ENCODE measurements at regions not wholly inside any gene's neighbourhood (a gene's known extent, or its start where the extent isn't known, plus 50 kb on each side); places are given as distances from the start of the nearest gene placed in this dataset.

DNA sequence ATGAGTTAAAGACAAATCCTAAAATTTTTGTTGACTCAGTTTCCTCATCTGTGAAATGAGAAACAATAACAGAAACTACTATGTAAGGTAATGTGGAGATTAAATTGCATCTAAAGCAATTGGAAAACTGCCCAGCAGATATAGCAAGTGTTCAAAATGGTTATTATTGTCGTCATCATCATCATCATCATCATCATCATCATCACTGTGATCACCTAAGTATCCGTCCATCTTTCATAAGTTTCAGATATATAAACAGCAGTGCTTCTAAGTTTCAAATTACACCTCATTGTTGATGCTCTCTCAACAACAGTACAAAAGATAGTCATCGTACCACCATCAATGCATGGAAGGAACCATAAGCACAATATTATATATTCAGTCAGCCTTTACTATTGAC, 379.9 kb downstream of the PDGFC start:
- no peak for DNase-seq

DNA sequence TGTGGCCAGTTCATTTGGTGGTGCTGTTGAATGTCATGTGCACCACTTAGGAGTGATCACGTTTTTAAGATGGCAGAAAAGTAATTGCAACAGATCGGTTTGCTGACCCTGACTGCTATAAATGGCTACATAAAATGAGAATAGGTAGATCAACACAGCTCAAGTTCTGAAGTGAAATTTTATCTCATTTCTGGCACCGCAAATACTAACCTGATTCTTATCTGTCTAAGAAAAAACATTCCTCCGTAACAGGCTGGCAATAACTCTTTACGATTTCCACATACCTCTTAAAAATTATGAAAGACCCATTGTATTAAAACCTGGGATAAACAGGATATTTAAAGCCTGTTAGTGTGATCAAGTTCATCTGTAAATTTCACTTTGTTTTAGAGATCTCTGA, 387.5 kb downstream of the PDGFC start:
- DNase-seq, result no peak

DNA sequence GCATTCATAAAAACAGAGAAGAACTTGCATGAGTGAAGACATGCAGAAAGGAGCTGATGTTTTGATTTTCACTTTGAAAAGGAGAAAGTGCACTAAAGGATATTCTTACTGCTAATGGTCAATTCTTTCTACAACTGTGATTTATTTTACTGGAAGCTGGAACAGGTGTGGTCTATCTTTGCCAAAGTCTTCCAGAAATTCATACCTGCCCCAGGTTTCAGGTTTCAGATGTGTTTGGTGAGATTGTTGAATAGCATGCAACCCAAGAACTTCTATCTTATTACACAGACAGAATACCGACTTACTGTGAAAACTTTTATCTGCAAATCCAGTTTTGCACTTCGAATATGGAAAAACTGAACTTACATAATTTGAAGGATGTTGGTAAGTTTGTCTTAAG, 388.3 kb downstream of the PDGFC start:
- DNase-seq, result no peak

DNA sequence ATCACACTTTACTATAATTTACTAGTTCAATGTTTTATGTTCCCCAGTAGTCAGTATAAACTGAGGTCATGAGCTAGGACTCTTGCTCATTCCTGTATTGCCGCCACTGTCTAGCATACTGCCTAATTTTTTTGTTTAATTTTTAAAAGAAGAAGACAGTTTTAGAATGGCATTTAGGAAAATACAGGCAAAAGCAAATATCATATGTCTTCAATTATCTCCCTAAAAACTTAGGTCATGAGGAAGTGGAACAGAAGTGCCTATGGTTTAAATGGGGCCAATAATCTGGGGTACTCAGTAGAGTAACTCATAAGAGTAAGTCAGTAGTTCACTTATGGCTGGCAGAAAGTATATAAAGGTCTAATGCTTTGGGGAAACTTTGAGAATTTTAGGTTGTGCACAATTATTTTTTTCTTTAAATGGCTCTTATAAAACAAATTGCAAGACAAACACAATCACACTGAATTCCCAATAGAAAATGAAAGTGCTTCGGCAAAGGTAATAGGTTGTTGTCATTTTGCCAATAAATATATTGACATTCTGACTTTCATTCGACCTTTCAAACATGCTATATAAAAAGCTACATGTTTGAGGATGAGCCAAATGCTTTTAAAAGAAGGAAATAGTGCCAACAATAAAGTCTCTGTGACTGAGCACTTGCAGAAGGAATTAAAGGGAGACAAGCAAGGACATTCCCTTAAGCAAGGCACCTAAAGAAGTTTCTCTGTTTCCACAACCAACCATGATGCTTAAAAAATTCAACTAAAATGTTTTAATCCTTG, 390.1 kb downstream of the PDGFC start:
- no peak for DNase-seq

DNA sequence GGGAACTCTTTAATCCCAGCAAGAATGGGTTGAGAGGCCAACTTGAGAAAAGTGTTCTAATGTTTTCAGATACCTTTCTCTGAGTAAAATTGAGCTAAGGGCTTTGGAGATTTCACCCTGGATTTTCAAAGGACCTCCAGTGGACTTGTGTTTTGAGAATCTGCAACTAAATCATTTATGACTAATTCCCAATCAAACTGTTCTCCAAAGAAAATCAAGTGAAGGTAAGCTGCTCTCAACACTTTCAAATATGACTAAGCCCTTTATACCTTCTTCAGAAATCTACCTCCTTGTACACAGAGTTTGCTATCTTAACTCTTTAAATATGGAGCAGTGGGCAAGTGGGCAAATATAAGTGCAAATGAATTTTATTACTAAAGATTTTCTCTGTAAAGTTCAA, 392.9 kb downstream of the PDGFC start:
- DNase-seq, result no peak

DNA sequence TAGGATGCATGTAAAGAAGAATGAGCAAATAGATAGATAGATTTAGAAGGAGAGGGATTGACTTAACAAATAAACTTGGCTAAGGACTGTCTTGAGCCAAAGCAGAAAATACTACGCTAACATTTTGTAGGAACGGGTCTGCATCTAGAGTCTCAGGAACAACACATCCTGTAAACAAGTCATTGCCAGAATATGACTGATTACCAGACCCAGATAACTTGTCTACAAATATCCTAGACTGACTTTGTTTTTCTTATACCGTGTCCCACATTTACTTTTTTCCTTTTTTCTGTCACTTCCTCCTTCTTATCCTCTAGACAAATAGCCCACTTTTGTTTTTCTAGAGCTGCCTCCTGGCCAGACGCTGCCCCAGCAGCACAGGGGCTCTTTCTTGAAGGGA, 393.6 kb downstream of the PDGFC start:
- DNase-seq, result no peak

DNA sequence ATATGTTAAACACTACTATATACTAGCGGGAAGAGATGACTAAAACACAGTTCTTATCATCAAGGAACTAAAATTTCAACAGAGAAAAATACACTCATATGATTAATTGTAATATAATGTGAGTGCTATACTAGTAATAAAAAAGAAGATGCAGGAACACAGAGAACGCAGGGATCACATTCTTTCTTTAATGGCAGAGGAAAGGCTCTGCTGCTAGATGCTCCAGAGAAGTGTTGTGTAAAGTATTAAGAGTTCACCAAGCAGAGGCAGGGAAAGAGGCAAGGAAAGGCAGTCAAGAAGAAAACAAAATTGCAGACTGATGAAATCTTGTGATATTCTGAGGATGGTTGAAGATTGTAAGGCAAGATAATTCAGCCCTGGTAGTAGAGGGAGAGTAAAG, 394.7 kb downstream of the PDGFC start:
- DNase-seq, result no peak

DNA sequence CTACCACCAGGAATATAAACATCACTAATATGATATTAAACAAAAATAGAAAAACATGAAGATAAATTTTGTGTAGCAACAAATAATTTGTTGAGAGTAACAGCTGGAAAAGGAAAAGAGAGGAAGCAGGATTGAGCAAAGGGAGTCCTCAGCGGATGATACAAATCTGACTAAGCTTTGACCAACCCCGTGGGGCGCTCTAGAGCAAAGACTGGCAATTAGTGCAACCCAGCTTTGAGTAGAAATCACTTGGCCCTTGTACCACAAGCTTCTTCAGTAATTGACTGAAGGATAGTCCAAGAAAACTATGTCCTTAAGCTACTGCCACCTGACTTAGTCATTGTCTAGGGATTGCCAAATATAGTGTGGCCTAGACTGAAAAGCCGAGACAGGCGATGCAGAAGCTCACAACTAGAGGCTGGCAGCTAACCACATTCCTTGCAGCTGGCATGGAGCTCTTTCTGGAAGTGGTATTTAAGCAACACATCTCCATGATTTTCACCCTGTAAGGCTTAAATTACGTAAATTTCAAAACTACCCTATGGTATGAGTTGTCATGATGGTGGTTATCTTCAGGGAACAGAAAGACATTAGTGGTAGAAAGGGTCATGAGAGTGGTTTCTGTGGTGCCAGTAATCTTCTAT, 396.0 kb downstream of the PDGFC start:
- no peak for DNase-seq

DNA sequence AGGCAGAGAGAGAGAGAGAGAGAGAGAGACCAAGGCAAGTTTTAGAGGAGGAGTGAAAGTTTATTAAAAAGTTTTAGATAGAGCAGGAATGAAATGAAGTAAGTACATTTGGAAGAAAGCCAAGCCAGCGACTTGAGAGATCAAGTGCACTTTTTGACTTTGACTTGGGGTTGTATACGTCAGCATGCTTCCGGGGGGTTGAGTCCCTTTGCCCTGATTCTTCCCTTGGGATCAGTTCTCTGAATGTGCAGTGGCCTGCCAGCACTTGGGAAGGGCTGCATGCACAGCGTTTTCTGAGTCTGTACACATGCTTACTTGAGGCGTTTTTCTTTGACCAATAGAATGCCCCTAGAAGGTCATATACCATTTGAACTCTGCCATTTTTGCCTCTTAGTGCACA, 400.5 kb downstream of the PDGFC start:
- no peak for DNase-seq

DNA sequence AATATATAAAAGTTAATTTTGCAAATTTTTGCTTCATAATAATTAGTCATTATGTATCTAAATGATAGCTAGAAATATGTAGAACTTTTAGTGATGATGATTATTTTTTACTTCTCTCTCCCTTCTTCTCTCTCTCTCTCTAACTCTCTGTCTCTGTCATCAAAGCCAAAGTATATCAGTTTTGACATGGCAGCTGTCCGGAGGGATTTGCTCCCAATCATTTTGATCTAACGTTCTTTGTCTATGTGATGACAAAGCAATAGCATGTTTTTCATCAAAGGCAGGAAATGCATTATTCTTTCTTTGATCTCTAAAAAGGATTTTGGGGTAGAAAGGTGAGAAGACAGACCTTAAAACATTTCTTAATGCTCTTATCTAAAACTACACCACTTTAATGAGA, 402.1 kb downstream of the PDGFC start:
- no peak for DNase-seq

DNA sequence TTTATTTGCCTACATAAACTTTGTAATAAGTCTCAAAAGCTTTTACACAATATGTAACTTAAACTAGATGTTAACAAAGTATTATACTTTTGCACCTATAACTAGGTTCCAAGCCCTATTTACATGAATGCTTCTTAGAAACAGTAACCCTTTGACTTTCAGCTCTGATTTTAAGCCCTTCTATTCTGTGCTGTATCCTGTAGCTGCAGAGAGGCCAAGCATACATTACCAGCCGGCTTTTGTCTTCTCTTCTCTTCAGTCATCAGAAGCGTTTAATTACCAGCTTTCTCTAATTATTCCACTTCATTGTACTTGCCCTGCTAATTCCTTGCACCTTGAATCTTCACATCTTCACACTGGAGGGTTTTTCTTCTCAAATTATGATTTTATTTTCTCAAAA, 403.1 kb downstream of the PDGFC start:
- no peak for DNase-seq

DNA sequence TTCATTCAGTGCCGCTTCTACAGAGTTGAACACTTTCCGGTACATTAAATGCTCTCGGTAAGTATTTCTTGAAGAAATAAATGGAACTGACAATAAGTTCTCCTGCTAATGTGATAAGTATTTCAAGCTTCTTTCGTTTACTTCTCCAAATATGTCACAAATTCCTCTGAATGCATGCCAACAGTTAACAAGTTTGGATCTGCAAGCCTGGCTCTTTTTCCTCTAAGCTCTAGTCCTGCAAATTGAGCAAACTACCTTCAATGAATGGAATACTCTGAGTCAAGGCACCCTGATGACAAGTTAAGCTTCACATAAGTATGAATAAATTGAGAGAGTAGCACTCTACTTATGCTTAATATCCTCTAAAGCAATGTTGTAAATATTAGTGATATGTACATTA, 403.6 kb downstream of the PDGFC start:
- no peak for DNase-seq

DNA sequence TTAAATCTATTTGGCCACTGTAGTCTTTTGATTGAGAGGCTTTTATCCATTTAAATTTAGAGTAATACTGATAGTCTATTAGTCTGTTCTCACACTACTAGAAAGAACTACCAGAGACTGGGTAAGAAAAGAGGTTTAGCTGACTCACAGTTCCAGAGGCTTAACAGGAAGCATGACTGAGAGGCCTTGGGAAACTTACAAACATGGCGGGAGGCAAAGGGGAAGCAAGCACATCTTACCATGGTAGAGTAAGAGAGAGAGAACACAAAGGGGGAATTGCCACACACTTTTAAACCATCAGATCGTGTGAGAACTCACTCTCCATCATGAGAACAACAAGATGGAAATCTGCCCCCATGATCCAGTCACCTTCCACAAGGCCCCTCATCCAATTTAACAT, 410.9 kb downstream of the PDGFC start:
- DNase-seq, result no peak

DNA sequence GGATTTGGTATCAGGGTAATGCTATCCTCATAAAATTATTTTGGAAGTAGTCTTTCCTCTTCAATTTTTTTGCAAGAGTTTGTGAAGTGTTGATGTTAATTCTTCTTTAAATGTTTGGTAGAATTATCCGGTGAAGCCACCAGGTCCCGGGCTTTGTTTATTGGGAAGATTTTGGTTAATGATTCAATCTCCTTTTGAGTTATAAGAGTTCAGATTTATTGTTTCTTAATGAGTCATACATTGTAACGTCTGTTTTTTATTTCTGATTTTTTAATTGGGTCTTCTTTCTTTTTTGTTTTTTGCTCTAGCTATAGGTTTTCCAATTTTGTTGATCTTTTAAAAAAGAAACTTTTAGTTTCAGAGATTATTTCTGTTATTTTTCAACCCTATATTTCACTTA, 412.3 kb downstream of the PDGFC start:
- DNase-seq, result no peak

DNA sequence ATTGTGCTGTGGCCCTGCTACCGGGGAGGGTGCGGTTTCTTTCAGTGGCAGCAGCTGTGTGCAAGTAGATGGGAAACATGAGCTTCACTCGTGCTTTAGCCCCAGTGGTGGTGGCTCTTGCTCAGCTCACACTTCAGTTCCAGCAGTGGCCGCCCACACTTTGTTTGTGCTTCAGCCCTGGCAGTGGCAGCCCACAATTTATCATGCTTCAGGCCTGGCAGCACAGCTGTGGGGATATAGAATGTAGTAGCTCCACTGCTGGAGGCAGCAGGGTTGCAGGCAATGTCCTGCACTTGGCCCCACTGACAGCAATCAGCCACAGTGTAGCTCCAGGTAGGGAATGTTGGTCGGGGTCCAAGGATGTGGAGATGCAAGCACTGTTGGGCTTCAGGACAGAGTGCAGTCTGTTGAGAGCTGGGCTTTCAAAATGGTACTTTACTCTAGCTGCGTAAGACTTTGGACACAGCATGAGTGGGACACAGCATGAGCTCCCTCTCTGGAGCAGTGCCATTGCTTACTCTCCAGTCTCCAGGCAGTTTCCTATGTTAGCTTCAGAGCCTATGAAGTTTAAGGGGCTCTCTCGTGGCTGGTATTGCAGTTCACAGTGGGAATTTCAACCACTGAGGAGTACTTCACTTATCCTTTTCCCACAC, 413.1 kb downstream of the PDGFC start:
- DNase-seq, result no peak

DNA sequence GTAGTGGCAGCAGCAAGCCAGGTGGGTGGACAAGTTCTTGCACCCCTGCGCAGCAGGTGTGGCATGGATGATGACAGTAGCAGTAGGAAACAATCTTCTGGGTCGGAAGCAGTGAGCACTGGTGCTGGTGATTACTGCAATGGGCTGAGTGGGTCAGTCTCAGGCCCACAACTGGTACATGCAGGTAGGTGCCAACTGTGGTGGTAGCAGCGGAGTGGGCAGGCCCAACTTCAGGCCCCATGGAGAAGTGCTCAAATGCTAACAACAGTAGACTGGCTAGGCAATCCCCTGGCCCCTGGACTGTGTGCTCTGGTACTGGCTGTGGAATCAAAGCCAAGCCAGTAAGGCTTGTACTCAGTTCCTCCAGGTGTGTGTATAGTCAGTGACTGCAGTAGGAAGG, 413.7 kb downstream of the PDGFC start:
- DNase-seq, result no peak

DNA sequence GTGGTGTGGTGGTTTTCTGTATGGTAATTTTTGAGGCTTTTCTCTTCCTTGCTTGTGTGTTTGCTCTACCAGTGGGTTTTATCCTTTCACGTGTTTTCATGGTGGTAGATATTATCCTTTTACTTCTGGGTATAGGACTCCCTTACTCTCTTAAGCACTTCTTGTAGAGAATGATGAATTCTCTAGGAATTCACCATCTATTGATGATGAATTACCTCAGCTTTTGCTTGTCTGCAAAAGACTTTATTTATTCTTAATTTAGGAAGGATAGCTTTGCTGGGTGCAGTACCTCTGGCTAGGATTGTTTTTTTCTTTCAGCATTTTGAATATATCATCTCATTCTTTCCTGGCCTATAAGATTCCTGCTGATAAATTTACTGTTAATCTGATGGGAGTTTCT, 415.3 kb downstream of the PDGFC start:
- DNase-seq, result no peak

DNA sequence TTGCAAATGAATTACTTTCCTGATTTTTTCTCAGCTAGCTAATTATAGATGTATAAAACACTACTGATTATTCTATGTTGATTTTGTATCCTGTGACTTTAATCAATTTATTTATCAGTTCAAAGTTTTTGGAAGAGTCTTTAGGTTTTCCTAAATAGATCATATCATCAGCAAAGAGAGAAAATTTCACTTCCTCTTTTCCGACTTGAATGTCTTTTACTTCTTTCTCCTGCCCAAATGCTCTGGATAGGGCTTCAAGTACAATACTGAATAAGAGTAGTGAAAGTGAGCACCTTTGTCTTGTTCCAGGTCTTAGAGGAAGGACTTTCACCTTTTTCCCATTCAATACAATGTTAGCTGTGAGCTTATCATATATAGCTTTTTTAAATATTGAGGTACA, 417.9 kb downstream of the PDGFC start:
- no peak for DNase-seq

DNA sequence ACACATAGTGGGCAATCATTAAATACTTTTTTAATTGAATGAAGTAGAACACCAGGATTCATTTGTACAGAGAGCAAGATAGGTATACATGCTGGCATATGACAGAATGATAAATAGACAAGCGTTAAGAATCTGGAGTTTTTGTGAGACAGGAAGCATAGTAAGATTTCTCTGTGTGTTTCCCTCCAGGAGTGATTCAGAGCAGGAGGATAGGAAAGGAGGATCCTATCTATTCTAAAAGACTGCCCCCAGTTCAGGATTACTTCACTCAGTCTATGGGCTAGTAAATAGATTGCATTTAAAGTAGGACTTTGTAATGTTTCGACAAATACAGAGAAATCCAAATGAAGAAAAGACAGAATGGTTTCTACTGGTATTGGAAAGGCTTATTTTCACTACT, 423.7 kb downstream of the PDGFC start:
- no peak for DNase-seq

DNA sequence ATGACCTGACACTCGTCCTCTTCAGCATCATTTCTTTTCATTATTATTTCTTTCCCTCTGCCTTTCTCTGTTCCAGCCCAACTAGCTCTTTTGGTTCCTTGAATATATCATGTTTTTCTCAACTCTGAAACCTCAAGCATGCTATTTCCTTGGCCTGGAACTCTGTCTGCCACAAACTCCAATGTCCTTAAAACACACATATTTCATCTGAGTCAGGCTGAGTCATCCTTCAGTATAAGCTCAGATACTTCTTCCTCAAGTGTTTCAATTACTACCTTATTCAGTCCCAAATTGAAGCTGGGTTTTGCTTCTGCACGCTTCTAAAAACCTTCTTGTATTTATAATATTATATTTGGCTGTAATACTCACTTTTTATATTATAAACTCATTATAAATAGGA, 424.2 kb downstream of the PDGFC start:
- DNase-seq, result no peak

DNA sequence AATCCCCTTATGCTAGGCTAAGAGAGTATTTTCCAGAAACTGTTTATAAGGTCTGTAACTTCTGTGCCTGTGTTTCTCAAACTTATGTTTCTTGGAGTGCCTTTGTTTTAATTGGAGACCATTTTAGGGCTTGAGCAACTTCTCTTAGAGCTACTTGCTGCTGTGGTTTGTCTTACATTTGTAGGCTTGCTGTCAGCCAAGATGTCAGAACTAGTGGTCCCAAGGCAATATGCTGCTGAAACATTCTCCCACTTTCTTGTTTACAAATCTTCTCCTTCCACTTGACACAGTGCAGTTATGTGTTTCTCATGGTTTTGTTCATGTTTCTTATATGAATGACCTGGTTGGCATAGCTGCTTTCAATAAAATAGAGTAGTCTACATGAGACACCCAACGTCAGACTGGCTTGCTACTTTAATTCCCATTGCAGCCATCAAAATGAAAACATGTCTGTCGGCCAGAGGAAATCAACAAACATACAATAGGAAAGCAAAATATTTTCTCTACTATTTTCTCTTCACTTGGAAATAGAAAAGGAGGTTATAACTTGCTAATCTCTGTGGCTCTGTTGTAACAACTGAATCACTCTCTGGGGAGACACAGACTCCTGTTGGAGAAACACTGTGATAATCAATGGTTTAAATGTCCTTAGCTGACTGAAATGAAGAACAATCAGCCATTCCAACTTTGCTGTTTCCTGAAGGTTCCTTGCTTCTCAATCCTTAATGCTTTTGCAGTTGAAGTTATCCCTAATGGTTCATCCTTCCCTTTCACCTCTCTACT, 426.4 kb downstream of the PDGFC start:
- no peak for DNase-seq

DNA sequence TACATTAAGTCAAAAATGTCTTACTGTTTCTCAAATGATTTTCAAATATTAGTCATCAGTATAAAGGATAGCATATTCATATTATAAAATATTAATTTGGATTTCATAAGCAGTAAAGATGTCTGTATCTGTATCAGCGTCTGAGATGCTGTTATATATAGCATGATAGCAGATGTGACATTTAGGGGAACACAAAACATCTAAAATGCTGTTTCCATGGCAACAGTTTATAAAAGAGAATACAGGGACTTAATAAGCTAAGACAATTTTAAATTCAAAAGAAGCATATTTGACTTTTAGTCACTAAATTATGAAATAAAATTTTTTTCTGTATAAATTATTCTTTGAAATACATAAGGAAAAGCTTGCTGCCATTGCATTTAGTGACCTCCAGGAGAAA, 432.2 kb downstream of the PDGFC start:
- DNase-seq, result no peak

DNA sequence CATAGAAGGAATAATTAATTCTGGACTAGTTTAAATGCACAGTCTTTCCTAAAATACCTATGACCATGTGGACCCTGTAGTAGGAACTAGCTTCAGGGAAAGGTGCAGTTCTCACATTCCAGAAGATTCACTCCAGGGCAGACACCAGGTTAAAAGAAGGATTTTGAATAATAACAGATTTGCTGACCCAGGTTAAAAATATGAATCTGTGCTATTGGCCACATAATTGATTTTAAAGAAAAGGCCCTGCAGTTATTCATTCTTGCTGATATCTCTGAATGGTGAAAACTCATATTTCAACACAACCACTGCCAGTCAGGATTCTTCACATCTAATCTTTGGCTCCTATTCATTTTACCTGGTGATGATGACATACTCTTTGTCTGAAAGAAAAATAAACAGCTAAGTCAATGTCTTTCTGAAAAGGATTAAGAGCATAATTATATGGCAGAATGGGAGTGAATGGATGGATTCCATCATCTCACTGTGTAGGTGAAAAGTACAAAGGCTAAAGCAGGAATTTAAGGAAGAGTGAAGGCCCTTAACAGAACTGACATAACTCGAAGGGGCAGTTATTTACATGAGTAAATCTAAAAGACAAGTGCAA, 432.8 kb downstream of the PDGFC start:
- no peak for DNase-seq
